ENCODE measurements at regions not wholly inside any gene's neighbourhood (a gene's known extent, or its start where the extent isn't known, plus 50 kb on each side); places are given as distances from the start of the nearest gene placed in this dataset.

DNA sequence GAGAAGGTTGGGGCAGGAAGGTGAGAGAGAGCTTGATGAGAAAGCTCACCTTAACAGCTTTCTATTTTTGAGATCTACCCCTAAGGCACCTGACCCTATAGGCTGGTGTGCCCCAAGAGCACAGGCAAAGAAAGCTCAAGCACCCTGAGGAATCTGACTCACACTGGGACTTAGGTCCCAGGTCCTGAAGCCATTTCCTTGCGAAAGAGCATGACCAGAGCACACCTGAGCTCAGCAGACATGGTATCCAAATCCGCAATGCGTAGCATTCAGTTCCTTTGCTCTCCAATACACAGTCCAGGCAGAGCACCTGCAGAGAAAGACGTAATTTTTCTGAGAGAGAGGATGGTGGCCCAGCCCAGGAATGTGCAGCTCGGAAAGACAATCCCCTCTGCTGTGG, 112.1 kb upstream of the LPP start (continued):
- TF ChIP-seq IKZF1 (conservative IDR thresholded peaks at IDR 0.05): no peak
- TF ChIP-seq KLF5 (IDR thresholded peaks at IDR 0.05; ENCODE audit: partially characterized antibody): no peak
- no peak for TF ChIP-seq IRF4 (IDR thresholded peaks at IDR 0.05; ENCODE audit: low read depth, low read length)
- TF ChIP-seq SUZ12 (IDR thresholded peaks at IDR 0.05; ENCODE audit: unreplicated experiment): no peak
- no peak for TF ChIP-seq ATF7 (IDR thresholded peaks at IDR 0.05; ENCODE audit: low read depth)

DNA sequence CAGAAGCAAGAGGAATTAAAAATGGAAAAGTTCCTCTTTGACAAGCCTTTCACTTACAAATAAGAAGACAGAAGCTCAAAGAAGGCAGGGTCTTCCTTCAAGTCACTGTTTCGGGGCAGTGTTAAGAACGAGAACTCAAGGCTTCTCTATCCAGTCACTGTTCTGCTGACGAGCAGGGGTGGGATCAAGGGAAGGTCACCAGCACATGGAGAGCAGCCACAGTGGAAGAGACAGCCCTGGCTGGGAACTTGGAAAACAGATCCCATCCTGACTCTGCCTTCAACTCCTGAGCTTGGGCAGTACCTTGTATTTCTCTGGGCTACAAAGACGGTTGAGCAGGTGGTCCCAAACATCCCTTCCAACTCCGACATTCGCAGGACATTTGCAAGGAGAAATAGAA, 111.5 kb upstream of the LPP start:
- WGBS (ENCODE audit: insufficient coverage, insufficient replicate concordance, low lambda C conversion rate, missing lambda C conversion rate): 38% methylated on average over 6 of the region's 6 CpGs
- ChIA-PET CTCF (interaction anchor here (0.9 to 2.0 kb wide), 3 partner anchors 34 to 302 kb away, joined by 3 to 6 read pairs (median 3); no protein-coding TSS in a partner anchor), SMC1A (ENCODE audit: uncharacterized antibody, unreplicated experiment) (interaction anchor here (0.7 kb wide), 1 partner anchor 103 kb away, joined by 3 read pairs; no protein-coding TSS in a partner anchor), RAD21 (ENCODE audit: unreplicated experiment) (no interaction called here), POLR2A (no interaction called here)
- intact Hi-C loops (cut with micrococcal nuclease; ENCODE audit: unreplicated experiment): no loop called here
- H3K36me3 ChIP-seq (ENCODE audit: control insufficient read depth in 2 of 2, insufficient read depth in 2 of 2, low read length in 1 of 2): no peaks in the 10 kb centered on the region
- H4K20me1 ChIP-seq (ENCODE audit: control insufficient read depth, insufficient read depth): no peaks in the 10 kb centered on the region
- FAIRE-seq: no peak
- no peak overlapping the region for H3K9ac ChIP-seq (ENCODE audit: control insufficient read depth, insufficient read depth, low read length)
- H3K4me3 ChIP-seq: no peak overlapping the region
- H3K79me2 ChIP-seq (ENCODE audit: control insufficient read depth, insufficient read depth, low read length): no peaks in the 10 kb centered on the region
- no peak overlapping the region for H2AFZ ChIP-seq (ENCODE audit: control insufficient read depth, low read depth, low read length)
- DNase-seq (ENCODE audit: low read depth, low spot score): no peak
- no peaks in the 10 kb centered on the region for H3K4me1 ChIP-seq (ENCODE audit: control insufficient read depth, insufficient read depth, low read length)
- ATAC-seq: no peak
- no peaks in the 10 kb centered on the region for H3K9me3 ChIP-seq (replicated peaks; ENCODE audit: control insufficient read depth, insufficient read depth, low read length)
- H3K27ac ChIP-seq (ENCODE audit: control insufficient read depth, insufficient read depth): no peak overlapping the region
- in situ Hi-C loops (cut with MboI): no loop called here
- peaks cover 1 to 6% of the 10 kb centered on the region in 2 experiments; a peak in 3 of 4 replicates for H3K27me3 ChIP-seq (replicated peaks in 1 of 2; ENCODE audit: control insufficient read depth in 2 of 2, insufficient read depth in 2 of 2, low read length in 1 of 2)
- BruUV-seq (replicated peaks): no TSS peak
- no peak overlapping the region for H3K4me2 ChIP-seq (ENCODE audit: control insufficient read depth, insufficient read depth)
- no peak for TF ChIP-seq TCF7 (IDR thresholded peaks at IDR 0.05; ENCODE audit: borderline replicate concordance)
- TF ChIP-seq CBX3 (IDR thresholded peaks at IDR 0.05; ENCODE audit: borderline replicate concordance, low read depth): no peak
- TF ChIP-seq, protein P1, sequence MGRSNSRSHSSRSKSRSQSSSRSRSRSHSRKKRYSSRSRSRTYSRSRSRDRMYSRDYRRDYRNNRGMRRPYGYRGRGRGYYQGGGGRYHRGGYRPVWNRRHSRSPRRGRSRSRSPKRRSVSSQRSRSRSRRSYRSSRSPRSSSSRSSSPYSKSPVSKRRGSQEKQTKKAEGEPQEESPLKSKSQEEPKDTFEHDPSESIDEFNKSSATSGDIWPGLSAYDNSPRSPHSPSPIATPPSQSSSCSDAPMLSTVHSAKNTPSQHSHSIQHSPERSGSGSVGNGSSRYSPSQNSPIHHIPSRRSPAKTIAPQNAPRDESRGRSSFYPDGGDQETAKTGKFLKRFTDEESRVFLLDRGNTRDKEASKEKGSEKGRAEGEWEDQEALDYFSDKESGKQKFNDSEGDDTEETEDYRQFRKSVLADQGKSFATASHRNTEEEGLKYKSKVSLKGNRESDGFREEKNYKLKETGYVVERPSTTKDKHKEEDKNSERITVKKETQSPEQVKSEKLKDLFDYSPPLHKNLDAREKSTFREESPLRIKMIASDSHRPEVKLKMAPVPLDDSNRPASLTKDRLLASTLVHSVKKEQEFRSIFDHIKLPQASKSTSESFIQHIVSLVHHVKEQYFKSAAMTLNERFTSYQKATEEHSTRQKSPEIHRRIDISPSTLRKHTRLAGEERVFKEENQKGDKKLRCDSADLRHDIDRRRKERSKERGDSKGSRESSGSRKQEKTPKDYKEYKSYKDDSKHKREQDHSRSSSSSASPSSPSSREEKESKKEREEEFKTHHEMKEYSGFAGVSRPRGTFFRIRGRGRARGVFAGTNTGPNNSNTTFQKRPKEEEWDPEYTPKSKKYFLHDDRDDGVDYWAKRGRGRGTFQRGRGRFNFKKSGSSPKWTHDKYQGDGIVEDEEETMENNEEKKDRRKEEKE (IDR thresholded peaks at IDR 0.05): no peak
- TF ChIP-seq, protein P2, sequence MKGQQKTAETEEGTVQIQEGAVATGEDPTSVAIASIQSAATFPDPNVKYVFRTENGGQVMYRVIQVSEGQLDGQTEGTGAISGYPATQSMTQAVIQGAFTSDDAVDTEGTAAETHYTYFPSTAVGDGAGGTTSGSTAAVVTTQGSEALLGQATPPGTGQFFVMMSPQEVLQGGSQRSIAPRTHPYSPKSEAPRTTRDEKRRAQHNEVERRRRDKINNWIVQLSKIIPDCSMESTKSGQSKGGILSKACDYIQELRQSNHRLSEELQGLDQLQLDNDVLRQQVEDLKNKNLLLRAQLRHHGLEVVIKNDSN (IDR thresholded peaks at IDR 0.05; ENCODE audit: borderline replicate concordance, extremely low read length, insufficient read depth, low read depth, low read length): no peak
- no peak for TF ChIP-seq BRCA1 (IDR thresholded peaks at IDR 0.05; ENCODE audit: low read depth, low read length)
- TF ChIP-seq ZZZ3 (IDR thresholded peaks at IDR 0.05; ENCODE audit: control insufficient read depth, insufficient read length, low read depth): no peak
- no peak for TF ChIP-seq NFYA (IDR thresholded peaks at IDR 0.05; ENCODE audit: borderline replicate concordance, low read depth, low read length)
- no peak for TF ChIP-seq PAX5 (IDR thresholded peaks at IDR 0.05; ENCODE audit: borderline replicate concordance, low read depth, low read length)
- no peak for TF ChIP-seq YY1 (IDR thresholded peaks at IDR 0.05; ENCODE audit: low read depth, low read length)
- TF ChIP-seq, protein P3, sequence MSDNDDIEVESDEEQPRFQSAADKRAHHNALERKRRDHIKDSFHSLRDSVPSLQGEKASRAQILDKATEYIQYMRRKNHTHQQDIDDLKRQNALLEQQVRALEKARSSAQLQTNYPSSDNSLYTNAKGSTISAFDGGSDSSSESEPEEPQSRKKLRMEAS (IDR thresholded peaks at IDR 0.05; ENCODE audit: low read depth, low read length): no peak
- TF ChIP-seq, protein P4, sequence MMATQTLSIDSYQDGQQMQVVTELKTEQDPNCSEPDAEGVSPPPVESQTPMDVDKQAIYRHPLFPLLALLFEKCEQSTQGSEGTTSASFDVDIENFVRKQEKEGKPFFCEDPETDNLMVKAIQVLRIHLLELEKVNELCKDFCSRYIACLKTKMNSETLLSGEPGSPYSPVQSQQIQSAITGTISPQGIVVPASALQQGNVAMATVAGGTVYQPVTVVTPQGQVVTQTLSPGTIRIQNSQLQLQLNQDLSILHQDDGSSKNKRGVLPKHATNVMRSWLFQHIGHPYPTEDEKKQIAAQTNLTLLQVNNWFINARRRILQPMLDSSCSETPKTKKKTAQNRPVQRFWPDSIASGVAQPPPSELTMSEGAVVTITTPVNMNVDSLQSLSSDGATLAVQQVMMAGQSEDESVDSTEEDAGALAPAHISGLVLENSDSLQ (IDR thresholded peaks at IDR 0.05): no peak
- no peak for TF ChIP-seq MYB (IDR thresholded peaks at IDR 0.05; ENCODE audit: borderline replicate concordance, low read depth, low read length)
- TF ChIP-seq ZBED1 (IDR thresholded peaks at IDR 0.05; ENCODE audit: borderline replicate concordance): no peak
